Uterus (tissue), 3 donors: ENCODE measurements at regions not wholly inside any gene's neighbourhood (a gene's known extent, or its start where the extent isn't known, plus 50 kb on each side); places are given as distances from the start of the nearest gene placed in this dataset.

Experiments
- DNase-seq, 2 donors: peaks; one replicate each; pipeline ENCODE4 v3.0.0-alpha.2; 2019 to 2020
- H3K27ac ChIP-seq, 2 donors: fragments of 200-600 bp; sonication (generic); 1 replicate in 1 of 2; 2 replicates in 1 of 2; pipeline ENCODE4 v1.5.1; 2016 to 2018
- H3K27me3 ChIP-seq, 2 donors: fragments of 200-600 bp; sonication (generic); one replicate each; pipeline ENCODE4 v1.5.1; 2018 to 2019; ENCODE audit warnings: control low read depth in 1 of 2
- H3K36me3 ChIP-seq, 2 donors: fragments of 200-600 bp; sonication (generic); one replicate each; pipeline ENCODE4 v1.5.1; 2019; ENCODE audit warnings: control low read depth in 1 of 2
- H3K4me1 ChIP-seq, 2 donors: fragments of 200-600 bp; sonication (generic); one replicate each; pipeline ENCODE4 v1.5.1; 2018 to 2019; ENCODE audit warnings: control low read depth in 1 of 2
- H3K4me3 ChIP-seq, 2 donors: fragments of 200-600 bp; sonication (generic); 1 replicate in 1 of 2; 2 replicates in 1 of 2; pipeline ENCODE4 v1.5.1; 2018 to 2019; ENCODE audit warnings: mild to moderate bottlenecking in 1 of 2
- H3K9me3 ChIP-seq, 2 donors: fragments of 200-600 bp; sonication (generic); one replicate each; pipeline ENCODE4 v1.5.1; 2019; ENCODE audit warnings: control low read depth in 1 of 2
- POLR2A ChIP-seq, 2 donors: fragments of 450-650 bp; IDR thresholded peaks; one replicate each; pipeline ENCODE4 v1.6.1; 2016; ENCODE audit warnings: antibody characterized with exemption in 2 of 2, mild to moderate bottlenecking in 1 of 2, moderate library complexity in 1 of 2
- intact Hi-C: fragments of 100-400 bp; cut with DNase I; formaldehyde crosslinking; loops from one replicate; pipeline ENCODE4 v1.15.1; 2023; ENCODE audit warnings: low total_unique reads
- TF ChIP-seq, protein P1 (sequence below), 4 experiments: fragments of 200-600 bp in 2 of 4; fragments of 450-650 bp in 2 of 4; sonication (generic) in 2 of 4; IDR thresholded peaks; one replicate each; pipeline ENCODE4 v1.5.1; 2016 to 2019; ENCODE audit warnings: antibody characterized with exemption in 4 of 4, mild to moderate bottlenecking in 2 of 4, moderate library complexity in 1 of 4
- donor health status: DM: yes; HTN: yes; CAD: no.

- DNase-seq, result no peak
Measured at GRCh38 chr9:23622396-23622795, 203.6 kb downstream of the ELAVL2 start.

GRCh38 chr9:23630488-23630887 lies 195.6 kb downstream of the ELAVL2 start:
- TF ChIP-seq, protein P1, sequence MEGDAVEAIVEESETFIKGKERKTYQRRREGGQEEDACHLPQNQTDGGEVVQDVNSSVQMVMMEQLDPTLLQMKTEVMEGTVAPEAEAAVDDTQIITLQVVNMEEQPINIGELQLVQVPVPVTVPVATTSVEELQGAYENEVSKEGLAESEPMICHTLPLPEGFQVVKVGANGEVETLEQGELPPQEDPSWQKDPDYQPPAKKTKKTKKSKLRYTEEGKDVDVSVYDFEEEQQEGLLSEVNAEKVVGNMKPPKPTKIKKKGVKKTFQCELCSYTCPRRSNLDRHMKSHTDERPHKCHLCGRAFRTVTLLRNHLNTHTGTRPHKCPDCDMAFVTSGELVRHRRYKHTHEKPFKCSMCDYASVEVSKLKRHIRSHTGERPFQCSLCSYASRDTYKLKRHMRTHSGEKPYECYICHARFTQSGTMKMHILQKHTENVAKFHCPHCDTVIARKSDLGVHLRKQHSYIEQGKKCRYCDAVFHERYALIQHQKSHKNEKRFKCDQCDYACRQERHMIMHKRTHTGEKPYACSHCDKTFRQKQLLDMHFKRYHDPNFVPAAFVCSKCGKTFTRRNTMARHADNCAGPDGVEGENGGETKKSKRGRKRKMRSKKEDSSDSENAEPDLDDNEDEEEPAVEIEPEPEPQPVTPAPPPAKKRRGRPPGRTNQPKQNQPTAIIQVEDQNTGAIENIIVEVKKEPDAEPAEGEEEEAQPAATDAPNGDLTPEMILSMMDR (IDR thresholded peaks at IDR 0.05), result no peak
- no peak for TF ChIP-seq POLR2A (IDR thresholded peaks at IDR 0.05)
- H3K9me3 ChIP-seq, result no peaks in the 10 kb centered on the region
- intact Hi-C loops, result no loop called here
- H3K4me3 ChIP-seq, result no peak overlapping the region
- no peaks in the 10 kb centered on the region for H3K4me1 ChIP-seq
- H3K27me3 ChIP-seq, result no peaks in the 10 kb centered on the region
- DNase-seq, result no peak
- no peaks in the 10 kb centered on the region for H3K36me3 ChIP-seq
- H3K27ac ChIP-seq, result no peak overlapping the region

More at GRCh38 chr9:23622396-23622795, 203.6 kb downstream of the ELAVL2 start:
- H3K27ac ChIP-seq, result peak overlapping the region; percentile 29 to 42
- H3K36me3 ChIP-seq, result no peaks in the 10 kb centered on the region
- intact Hi-C loops, result no loop called here
- TF ChIP-seq, protein P1 (IDR thresholded peaks at IDR 0.05), result no peak
- no peak for TF ChIP-seq POLR2A (IDR thresholded peaks at IDR 0.05)
- no peaks in the 10 kb centered on the region for H3K9me3 ChIP-seq
- H3K4me3 ChIP-seq, result no peak overlapping the region
- H3K4me1 ChIP-seq, result no peaks in the 10 kb centered on the region
- H3K27me3 ChIP-seq, result no peaks in the 10 kb centered on the region

DNA sequence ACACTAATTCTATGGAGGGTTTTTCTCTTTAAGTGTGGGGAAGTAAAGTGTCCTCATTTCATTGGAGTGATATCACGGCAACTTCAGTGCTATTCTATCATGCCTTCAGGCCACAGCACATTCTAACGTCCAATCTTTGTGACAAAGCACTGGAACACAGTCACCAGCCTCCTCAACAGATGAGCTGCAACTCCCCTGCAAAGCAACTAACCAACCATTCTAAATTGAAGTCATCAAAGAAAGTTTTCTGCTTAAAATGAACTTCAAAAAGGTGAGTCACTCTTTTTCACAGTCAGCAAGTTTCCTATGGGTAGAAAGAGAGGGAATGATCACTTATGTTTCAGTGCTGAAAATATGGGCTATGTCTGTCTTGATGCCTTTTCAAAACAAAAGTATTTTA lies 190.8 kb downstream of the ELAVL2 start:
- Histone ChIP-seq H3K9me3 (no peaks in the 10 kb centered on the region), H3K36me3 (no peaks in the 10 kb centered on the region), H3K27me3 (no peaks in the 10 kb centered on the region), H3K27ac (no peak overlapping the region), H3K4me3 (no peak overlapping the region), H3K4me1 (no peaks in the 10 kb centered on the region)
- intact Hi-C loops, result no loop called here
- TF ChIP-seq, protein P1 (IDR thresholded peaks at IDR 0.05), result no peak
- TF ChIP-seq POLR2A (IDR thresholded peaks at IDR 0.05), result no peak
- no peak for DNase-seq

- intact Hi-C loops, result no loop called here
- DNase-seq, result no peak
- no peaks in the 10 kb centered on the region for H3K9me3 ChIP-seq
- H3K27me3 ChIP-seq, result no peaks in the 10 kb centered on the region
- H3K4me3 ChIP-seq, result no peak overlapping the region
- no peaks in the 10 kb centered on the region for H3K36me3 ChIP-seq
- H3K4me1 ChIP-seq, result no peaks in the 10 kb centered on the region
- no peak for TF ChIP-seq POLR2A (IDR thresholded peaks at IDR 0.05)
- TF ChIP-seq, protein P1 (IDR thresholded peaks at IDR 0.05), result no peak
- H3K27ac ChIP-seq, result no peak overlapping the region
Measured at GRCh38 chr9:23636199-23636598, 189.8 kb downstream of the ELAVL2 start.

DNA sequence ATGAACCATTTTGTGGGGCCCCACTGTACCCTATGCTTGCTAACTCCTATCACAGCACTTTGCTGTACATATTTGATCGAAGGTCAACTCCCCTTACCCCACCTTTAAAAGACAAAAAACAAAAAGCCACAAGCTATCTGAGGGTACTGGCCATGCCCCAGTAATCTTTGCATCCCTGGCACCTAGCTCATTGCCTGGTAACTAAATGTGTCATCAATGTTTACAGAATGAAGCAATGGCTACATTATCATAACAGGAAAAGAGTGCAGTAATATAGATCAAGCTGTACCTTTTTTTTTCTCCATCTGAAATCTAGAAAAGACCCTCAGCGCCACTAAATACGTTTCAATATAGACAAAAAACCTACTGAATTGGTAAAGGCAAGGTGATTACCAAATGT lies 188.0 kb downstream of the ELAVL2 start:
- no peaks in the 10 kb centered on the region for H3K4me1 ChIP-seq
- no peaks in the 10 kb centered on the region for H3K36me3 ChIP-seq
- intact Hi-C loops, result no loop called here
- no peak for DNase-seq
- H3K4me3 ChIP-seq, result no peak overlapping the region
- H3K27ac ChIP-seq, result no peak overlapping the region
- H3K9me3 ChIP-seq, result no peaks in the 10 kb centered on the region
- TF ChIP-seq, protein P1 (IDR thresholded peaks at IDR 0.05), result no peak
- TF ChIP-seq POLR2A (IDR thresholded peaks at IDR 0.05), result no peak
- H3K27me3 ChIP-seq, result no peaks in the 10 kb centered on the region
